AG04450 (cell line): ENCODE measurements at regions not wholly inside any gene's neighbourhood (a gene's known extent, or its start where the extent isn't known, plus 50 kb on each side); places are given as distances from the start of the nearest gene placed in this dataset.
"Not testable (repeated sequence)": the region's sequence is repeated elsewhere in the genome, so short reads cannot be mapped to it uniquely, and the experiment has no call there.

Experiments
- CTCF ChIA-PET: fragments of 300-600, 350-600 bp; formaldehyde crosslinking; extraction: SDS; loops from one replicate; lab custom pipeline; 2022; ENCODE audit warnings: antibody characterized with exemption, inconsistent platforms; lab: Charles Lee
- POLR2A ChIA-PET: fragments of 350-600 bp; formaldehyde crosslinking; extraction: SDS; loops from one replicate; lab custom pipeline; 2021; ENCODE audit warnings: antibody characterized with exemption, inconsistent platforms; lab: Yijun Ruan, JAX
- DNase-seq: peaks from one replicate; pipeline ENCODE4 v3.0.0-alpha.2; 2011; ENCODE audit warnings: low read depth, low spot score
- H3K27ac ChIP-seq: one replicate; pipeline ENCODE4 v1.5.1; 2012; ENCODE audit warnings: low read depth, low read length, control low read depth
- H3K27me3 ChIP-seq: one replicate; pipeline ENCODE4 v1.6.0; 2012; ENCODE audit warnings: low read length; ENCODE audit not compliant: control insufficient read depth, insufficient read depth
- H3K4me3 ChIP-seq: 2 replicates; pipeline ENCODE4 v1.5.1; 2011; ENCODE audit warnings: mild to moderate bottlenecking, low read depth, low read length, control low read depth
- H3K9me3 ChIP-seq: 2 replicates; pipeline ENCODE4 v1.5.1; 2012; ENCODE audit warnings: low read length; ENCODE audit not compliant: control insufficient read depth, insufficient read depth
- CTCF ChIP-seq: IDR thresholded peaks from 2 replicates; pipeline ENCODE4 v1.5.1; 2011; ENCODE audit warnings: low read depth, low read length, control low read depth, inconsistent platforms

- H3K27me3 ChIP-seq, H3K27ac ChIP-seq, DNase-seq, POLR2A ChIA-PET, H3K4me3 ChIP-seq, H3K9me3 ChIP-seq, CTCF ChIA-PET: not testable (repeated sequence)
Observed at GRCh38 chr6:127406722-127407121, 52.5 kb downstream of the KIAA0408 start.

- Histone ChIP-seq H3K9me3 (no peaks in the 10 kb centered on the region), H3K27me3 (no peaks in the 10 kb centered on the region), H3K4me3 (no peak overlapping the region), H3K27ac (no peak overlapping the region)
- DNase-seq = no peak
- ChIA-PET POLR2A (no interaction called here), CTCF (no interaction called here)
- TF ChIP-seq CTCF = no peak
Observed at GRCh38 chr6:127406122-127406521, 53.1 kb downstream of the KIAA0408 start.

- H3K4me3 ChIP-seq = no peak overlapping the region
- DNase-seq = no peak
- no peaks in the 10 kb centered on the region for H3K27me3 ChIP-seq
- CTCF ChIA-PET = no interaction called here
- no peak for TF ChIP-seq CTCF
- POLR2A ChIA-PET = no interaction called here
- H3K27ac ChIP-seq = no peak overlapping the region
- no peaks in the 10 kb centered on the region for H3K9me3 ChIP-seq
Observed at GRCh38 chr6:127404594-127405178, 54.5 kb downstream of the KIAA0408 start.

GRCh38 chr6:127404133-127404532, 55.1 kb downstream of the KIAA0408 start:
- POLR2A ChIA-PET = no interaction called here
- Histone ChIP-seq H3K9me3 (no peaks in the 10 kb centered on the region), H3K4me3 (no peak overlapping the region), H3K27ac (no peak overlapping the region), H3K27me3 (no peaks in the 10 kb centered on the region)
- CTCF ChIA-PET = interaction anchor here (0.6 kb wide), 1 partner anchor 14 kb away, joined by 3 read pairs; no protein-coding TSS in a partner anchor
- DNase-seq = no peak
- no peak for TF ChIP-seq CTCF

- Histone ChIP-seq H3K27ac (no peak overlapping the region), H3K27me3 (no peaks in the 10 kb centered on the region), H3K9me3 (no peaks in the 10 kb centered on the region), H3K4me3 (no peak overlapping the region)
- DNase-seq = no peak
- TF ChIP-seq CTCF = no peak
- ChIA-PET CTCF (interaction anchor here (0.6 kb wide), 1 partner anchor 13 kb away, joined by 3 read pairs; no protein-coding TSS in a partner anchor), POLR2A (no interaction called here)
Observed at GRCh38 chr6:127403636-127404035, 55.6 kb downstream of the KIAA0408 start.
